ENCODE measurements at regions not wholly inside any gene's neighbourhood (a gene's known extent, or its start where the extent isn't known, plus 50 kb on each side); places are given as distances from the start of the nearest gene placed in this dataset.

- Histone ChIP-seq H3K9me3 (ENCODE audit: control insufficient read depth, insufficient read depth, low read length) (peaks cover 2% of the 10 kb centered on the region), H3K27me3 (ENCODE audit: control insufficient read depth, insufficient read depth, low read length) (no peaks in the 10 kb centered on the region), H2AFZ (replicated peaks; ENCODE audit: low read length, poor library complexity) (no peak overlapping the region), H3K36me3 (ENCODE audit: control insufficient read depth, insufficient read depth, low read length) (no peaks in the 10 kb centered on the region), H2BK20ac (ENCODE audit: low read depth, low read length) (no peak overlapping the region), H3K4me1 (ENCODE audit: control insufficient read depth, insufficient read depth, low read length) (peaks cover 2% of the 10 kb centered on the region), H2AK5ac (ENCODE audit: low read depth, low read length) (no peak overlapping the region), H3K27ac (ENCODE audit: insufficient read depth, low read length) (no peak overlapping the region), H4K91ac (ENCODE audit: insufficient read depth, low read depth, low read length) (no peak overlapping the region), H4K5ac (ENCODE audit: low read depth, low read length) (no peak overlapping the region), H3K4ac (ENCODE audit: low read depth, low read length) (no peak overlapping the region), H3K18ac (ENCODE audit: low read depth, low read length) (no peak overlapping the region), H2AK9ac (replicated peaks; ENCODE audit: low read depth, low read length, poor library complexity) (no peak overlapping the region), H4K8ac (ENCODE audit: low read depth in 2 of 2, low read length in 2 of 2) (no peak overlapping the region), H3K9ac (ENCODE audit: low read depth, low read length) (no peak overlapping the region), H4K20me1 (ENCODE audit: insufficient read depth, low read length) (no peaks in the 10 kb centered on the region), H2BK15ac (ENCODE audit: low read depth, low read length) (no peak overlapping the region), H3K4me3 (ENCODE audit: insufficient read depth, low read depth, low read length) (no peak overlapping the region), H2BK5ac (ENCODE audit: low read depth, low read length, poor library complexity, severe bottlenecking) (no peak overlapping the region), H2BK120ac (ENCODE audit: low read depth, low read length) (no peak overlapping the region), H3K9me1 (ENCODE audit: insufficient read depth, low read length) (no peaks in the 10 kb centered on the region), H3K56ac (ENCODE audit: extremely low read depth, insufficient read depth, low read length) (no peak overlapping the region), H3K14ac (replicated peaks; ENCODE audit: low read depth, low read length) (no peak overlapping the region), H3K23ac (ENCODE audit: low read depth, low read length) (no peak overlapping the region), H3K4me2 (ENCODE audit: low read depth, low read length) (no peak overlapping the region), H3K79me1 (ENCODE audit: low read depth in 1 of 2, low read length in 2 of 2) (no peaks in the 10 kb centered on the region)
- dilution Hi-C loops (cut with HindIII; ENCODE audit: low sequenced_read_pairs, unreplicated experiment) (no loop called here), in situ Hi-C loops (cut with MboI; ENCODE audit: low sequenced_read_pairs) (no loop called here), intact Hi-C loops (cut with micrococcal nuclease) (loop anchor here (10.0 kb wide), 1 partner anchor 952 kb away; no protein-coding TSS in a partner anchor)
- POLR2A ChIA-PET (ENCODE audit: unreplicated experiment) = no interaction called here
- DNase-seq = no peak
- TF ChIP-seq FOS (IDR thresholded peaks at IDR 0.05; ENCODE audit: low read depth, low read length) = no peak
- TF ChIP-seq USF2 (IDR thresholded peaks at IDR 0.05; ENCODE audit: low read depth, low read length) = no peak
- TF ChIP-seq CEBPB (IDR thresholded peaks at IDR 0.05; ENCODE audit: low read depth, low read length) = no peak
- no TSS peak for BruUV-seq (replicated peaks)
- ATAC-seq (ENCODE audit: low read depth) = no peak
- CTCF ChIA-PET = no interaction called here
- WGBS, 2 experiments (ENCODE audit: extremely low coverage in 2 of 2, insufficient read length in 1 of 2) = 90% methylated on average over 2 of the region's 4 CpGs; no CpG with 5 or more reads in 1 of the 2 experiments
These were observed 274.2 kb downstream of the CDH26 start for GRCh38 chr20:60232380-60232779.
